Activated naive CD4-positive, alpha-beta T cell treated with anti-CD3 and anti-CD28 coated beads, Interleukin-2, amount 50 U/mL, for 72 hours (primary cell): ENCODE measurements at regions not wholly inside any gene's neighbourhood (a gene's known extent, or its start where the extent isn't known, plus 50 kb on each side); places are given as distances from the start of the nearest gene placed in this dataset.

Experiments
- ATAC-seq, 2 donors: fragments of 150-1000 bp; cut with Tn5 transposase; 2 replicates each; pipeline ENCODE4 v1.10.0; 2021; ENCODE audit warnings: mild to moderate bottlenecking in 2 of 2, moderate library complexity in 2 of 2
- DNase-seq, 2 donors: peaks; one replicate each; pipeline ENCODE4 v3.0.0; 2021 to 2022; ENCODE audit warnings: low spot score in 2 of 2
- H3K27ac Mint-ChIP-seq, 2 donors: one replicate each; pipeline ENCODE4 v1.8.0; 2022; ENCODE audit warnings: mild to moderate bottlenecking in 2 of 2, mixed read lengths in 2 of 2
- H3K36me3 Mint-ChIP-seq, 2 donors: one replicate each; pipeline ENCODE4 v1.8.0; 2022; ENCODE audit warnings: mixed read lengths in 2 of 2
- H3K9me3 Mint-ChIP-seq, 2 donors: one replicate each; pipeline ENCODE4 v1.8.0; 2022; ENCODE audit warnings: mixed read lengths in 2 of 2

GRCh38 chr16:73396556-73396955 is 348.6 kb upstream of the ZFHX3 start:
- H3K36me3 Mint-ChIP-seq = no peaks in the 10 kb centered on the region
- ATAC-seq (no peak), DNase-seq (no peak)
- peaks cover 0 to 10% of the 10 kb centered on the region in 2 donors for H3K9me3 Mint-ChIP-seq
- no peak overlapping the region for H3K27ac Mint-ChIP-seq

GRCh38 chr16:73390936-73391335 is 343.0 kb upstream of the ZFHX3 start:
- DNase-seq (no peak), ATAC-seq (no peak)
- Mint-ChIP-seq H3K9me3 (no peaks in the 10 kb centered on the region), H3K27ac (no peak overlapping the region), H3K36me3 (no peaks in the 10 kb centered on the region)

- Mint-ChIP-seq H3K27ac (no peak overlapping the region), H3K36me3 (no peaks in the 10 kb centered on the region), H3K9me3 (no peaks in the 10 kb centered on the region)
- ATAC-seq = no peak
- no peak for DNase-seq
These were observed 342.6 kb upstream of the ZFHX3 start for GRCh38 chr16:73390491-73390890.

- ATAC-seq (no peak), DNase-seq (no peak)
These were observed 341.2 kb upstream of the ZFHX3 start for GRCh38 chr16:73389085-73389484.

GRCh38 chr16:73387979-73388378 is 340.1 kb upstream of the ZFHX3 start:
- Mint-ChIP-seq H3K36me3 (no peaks in the 10 kb centered on the region), H3K9me3 (no peaks in the 10 kb centered on the region), H3K27ac (no peak overlapping the region)
- ATAC-seq (no peak), DNase-seq (no peak)

More at GRCh38 chr16:73389085-73389484, 341.2 kb upstream of the ZFHX3 start:
- Mint-ChIP-seq H3K27ac (no peak overlapping the region), H3K36me3 (no peaks in the 10 kb centered on the region), H3K9me3 (no peaks in the 10 kb centered on the region)

- DNase-seq (no peak), ATAC-seq (no peak)
- Mint-ChIP-seq H3K36me3 (no peaks in the 10 kb centered on the region), H3K27ac (no peak overlapping the region), H3K9me3 (no peaks in the 10 kb centered on the region)
These were observed 337.8 kb upstream of the ZFHX3 start for GRCh38 chr16:73385696-73386095.

- H3K9me3 Mint-ChIP-seq = no peaks in the 10 kb centered on the region
- no peak for ATAC-seq
- DNase-seq = no peak
- H3K36me3 Mint-ChIP-seq = no peaks in the 10 kb centered on the region
- no peak overlapping the region for H3K27ac Mint-ChIP-seq
These were observed 336.7 kb upstream of the ZFHX3 start for GRCh38 chr16:73384506-73385089.

- DNase-seq = no peak
These were observed 336.0 kb upstream of the ZFHX3 start for GRCh38 chr16:73383988-73384365.

GRCh38 chr16:73383195-73383987 is 335.5 kb upstream of the ZFHX3 start:
- no peaks in the 10 kb centered on the region for H3K36me3 Mint-ChIP-seq
- DNase-seq (no peak), ATAC-seq (no peak)
- H3K27ac Mint-ChIP-seq = no peak overlapping the region
- no peaks in the 10 kb centered on the region for H3K9me3 Mint-ChIP-seq

More at GRCh38 chr16:73383988-73384365, 336.0 kb upstream of the ZFHX3 start:
- Mint-ChIP-seq H3K27ac (no peak overlapping the region), H3K9me3 (no peaks in the 10 kb centered on the region), H3K36me3 (no peaks in the 10 kb centered on the region)
- no peak for ATAC-seq

GRCh38 chr16:73378471-73378870 is 330.5 kb upstream of the ZFHX3 start:
- ATAC-seq = no peak
- no peaks in the 10 kb centered on the region for H3K9me3 Mint-ChIP-seq

GRCh38 chr16:73371584-73372319 is 323.8 kb upstream of the ZFHX3 start:
- no peak for DNase-seq
- Mint-ChIP-seq H3K36me3 (no peaks in the 10 kb centered on the region), H3K9me3 (peaks cover 3 to 4% of the 10 kb centered on the region in 2 donors), H3K27ac (no peak overlapping the region)
- no peak for ATAC-seq

More at GRCh38 chr16:73378471-73378870, 330.5 kb upstream of the ZFHX3 start:
- no peak overlapping the region for H3K27ac Mint-ChIP-seq
- no peaks in the 10 kb centered on the region for H3K36me3 Mint-ChIP-seq
- DNase-seq = no peak

- Mint-ChIP-seq H3K36me3 (no peaks in the 10 kb centered on the region), H3K27ac (no peak overlapping the region), H3K9me3 (peaks cover 3 to 4% of the 10 kb centered on the region in 2 donors)
- ATAC-seq (no peak), DNase-seq (no peak)
These were observed 321.9 kb upstream of the ZFHX3 start for GRCh38 chr16:73369851-73370250.

GRCh38 chr16:73368715-73369114 is 320.8 kb upstream of the ZFHX3 start:
- ATAC-seq (no peak), DNase-seq (no peak)
- H3K36me3 Mint-ChIP-seq = no peaks in the 10 kb centered on the region
- H3K9me3 Mint-ChIP-seq = peaks cover 3 to 4% of the 10 kb centered on the region in 2 donors
- H3K27ac Mint-ChIP-seq = no peak overlapping the region

GRCh38 chr16:73365016-73365551 is 317.2 kb upstream of the ZFHX3 start:
- Mint-ChIP-seq H3K9me3 (peaks cover 3 to 4% of the 10 kb centered on the region in 2 donors), H3K36me3 (no peaks in the 10 kb centered on the region), H3K27ac (no peak overlapping the region)
- ATAC-seq = no peak
- DNase-seq = no peak

- ATAC-seq (no peak), DNase-seq (no peak)
- Mint-ChIP-seq H3K36me3 (no peaks in the 10 kb centered on the region), H3K27ac (no peak overlapping the region), H3K9me3 (peaks cover 3 to 4% of the 10 kb centered on the region in 2 donors)
These were observed 316.5 kb upstream of the ZFHX3 start for GRCh38 chr16:73364413-73364812.

GRCh38 chr16:73361061-73361460 is 313.1 kb upstream of the ZFHX3 start:
- no peak overlapping the region for H3K27ac Mint-ChIP-seq
- no peaks in the 10 kb centered on the region for H3K36me3 Mint-ChIP-seq
- DNase-seq = no peak
- no peak for ATAC-seq
- H3K9me3 Mint-ChIP-seq = peaks cover 0 to 6% of the 10 kb centered on the region in 2 donors

GRCh38 chr16:73356401-73357079 is 308.6 kb upstream of the ZFHX3 start:
- H3K36me3 Mint-ChIP-seq = no peaks in the 10 kb centered on the region
- ATAC-seq (no peak), DNase-seq (no peak)
- H3K9me3 Mint-ChIP-seq = peaks cover 0 to 6% of the 10 kb centered on the region in 2 donors
- no peak overlapping the region for H3K27ac Mint-ChIP-seq
